H1 (cell line): ENCODE measurements at regions not wholly inside any gene's neighbourhood (a gene's known extent, or its start where the extent isn't known, plus 50 kb on each side); places are given as distances from the start of the nearest gene placed in this dataset.

Experiments used
- CTCF ChIA-PET: fragments of 300-600 bp; sonication (Branson Sonifier 250); formaldehyde crosslinking; loops from one replicate; lab custom pipeline; 2021; ENCODE audit not compliant: partially characterized antibody; lab: Charles Lee
- POLR2A ChIA-PET: fragments of 300-600 bp; sonication (Branson Sonifier 250); formaldehyde crosslinking; loops from one replicate; lab custom pipeline; 2021; ENCODE audit warnings: inconsistent platforms; ENCODE audit not compliant: partially characterized antibody; lab: Charles Lee
- DNase-seq, 2 experiments: peaks; one replicate each; pipeline versions ENCODE4 v3.0.0 to v3.0.0-alpha.2; 2010 to 2022; ENCODE audit warnings: low spot score in 2 of 2, low read depth in 1 of 2, mixed read lengths in 1 of 2
- FAIRE-seq: peaks from 2 replicates; lab custom pipeline; 2011; peaks lifted over from hg19 to GRCh38; lab: Jason Lieb, UNC
- H2AFZ ChIP-seq: 2 replicates; pipeline ENCODE4 v1.8.1; 2012; ENCODE audit warnings: low read length, inconsistent platforms
- H2AK5ac ChIP-seq: 2 replicates; pipeline ENCODE4 v1.6.1; 2013; ENCODE audit warnings: low read depth, low read length
- H2BK120ac ChIP-seq: replicated peaks from 2 replicates; pipeline ENCODE3; 2013; ENCODE audit warnings: low read depth, low read length, inconsistent platforms
- H2BK12ac ChIP-seq: 2 replicates; pipeline ENCODE4 v1.6.1; 2013; ENCODE audit warnings: low read depth, low read length
- H2BK15ac ChIP-seq: 2 replicates; pipeline ENCODE4 v1.6.1; 2013; ENCODE audit warnings: low read length
- H2BK20ac ChIP-seq: 2 replicates; pipeline ENCODE4 v1.6.1; 2013; ENCODE audit warnings: low read length
- H2BK5ac ChIP-seq: 2 replicates; pipeline ENCODE4 v1.6.1; 2013; ENCODE audit warnings: low read depth, low read length
- H3K14ac ChIP-seq: 2 replicates; pipeline ENCODE4 v1.6.1; 2013; ENCODE audit warnings: inconsistent platforms; ENCODE audit not compliant: insufficient read length
- H3K18ac ChIP-seq: 2 replicates; pipeline ENCODE4 v1.6.1; 2013; ENCODE audit warnings: low read length; ENCODE audit errors: extremely low read depth
- H3K23ac ChIP-seq: 2 replicates; pipeline ENCODE4 v1.6.1; 2013; ENCODE audit warnings: inconsistent platforms; ENCODE audit not compliant: insufficient read length
- H3K23me2 ChIP-seq: 2 replicates; pipeline ENCODE4 v1.6.1; 2013; ENCODE audit warnings: low read depth, low read length
- H3K27ac ChIP-seq: 2 replicates; pipeline ENCODE4 v1.6.1; 2011; ENCODE audit warnings: low read depth, low read length, inconsistent platforms
- H3K27me3 ChIP-seq, 4 experiments: replicated peaks in 1 of 4; 1 replicate in 1 of 4; 2 replicates in 3 of 4; pipeline versions ENCODE4 v1.6.1 to v1.8.1; 2011 to 2013; ENCODE audit warnings: low read length in 3 of 4, mild to moderate bottlenecking in 3 of 4, inconsistent platforms in 2 of 4, mixed read lengths in 2 of 4, moderate library complexity in 1 of 4; ENCODE audit not compliant: control insufficient read depth in 3 of 4, insufficient read depth in 3 of 4; ENCODE audit errors: extremely low read depth in 1 of 4
- H3K36me3 ChIP-seq, 4 experiments: 2 replicates each; pipeline versions ENCODE4 v1.6.1 to v1.8.1; 2011 to 2013; ENCODE audit warnings: mild to moderate bottlenecking in 4 of 4, low read length in 3 of 4, moderate library complexity in 2 of 4, control low read depth in 1 of 4, inconsistent platforms in 1 of 4; ENCODE audit not compliant: insufficient read depth in 4 of 4, control insufficient read depth in 2 of 4
- H3K4ac ChIP-seq: replicated peaks from 2 replicates; pipeline ENCODE3; 2013; ENCODE audit warnings: low read length, low read depth, mixed read lengths, inconsistent platforms; ENCODE audit not compliant: insufficient read length
- H3K4me1 ChIP-seq, 4 experiments: replicated peaks in 1 of 4; 1 replicate in 1 of 4; 2 replicates in 3 of 4; pipeline versions ENCODE4 v1.6.1 to v1.8.1; 2011 to 2013; ENCODE audit warnings: low read length in 3 of 4, inconsistent platforms in 2 of 4, mixed read lengths in 1 of 4; ENCODE audit not compliant: insufficient read depth in 4 of 4, control insufficient read depth in 3 of 4
- H3K4me2 ChIP-seq, 2 experiments: 2 replicates each; pipeline versions ENCODE4 v1.6.1 to v1.8.1; 2011 to 2013; ENCODE audit warnings: low read depth in 2 of 2, low read length in 2 of 2, control low read depth in 1 of 2, inconsistent platforms in 1 of 2, mild to moderate bottlenecking in 1 of 2; ENCODE audit not compliant: insufficient read depth in 1 of 2
- H3K4me3 ChIP-seq, 4 experiments: fragments of 200-600, 300-600 bp in 1 of 4; sonication (generic), shearing (Covaris generic), sonication (Bioruptor Twin) in 1 of 4; 2 replicates each; pipeline versions ENCODE4 v1.5.1 to v1.8.1; 2011 to 2016; ENCODE audit warnings: low read length in 4 of 4, low read depth in 3 of 4, control low read depth in 2 of 4, inconsistent platforms in 2 of 4, mild to moderate bottlenecking in 2 of 4, mixed read lengths in 1 of 4, moderate library complexity in 1 of 4; ENCODE audit not compliant: insufficient read depth in 2 of 4; ENCODE audit errors: extremely low read depth in 1 of 4
- H3K56ac ChIP-seq: replicated peaks from 2 replicates; pipeline ENCODE3; 2013; ENCODE audit warnings: low read depth, mild to moderate bottlenecking, mixed read lengths, low read length, inconsistent platforms; ENCODE audit not compliant: insufficient read length
- H3K79me1 ChIP-seq: 2 replicates; pipeline ENCODE4 v1.6.1; 2013; ENCODE audit warnings: low read depth, low read length, control low read depth
- H3K79me2 ChIP-seq, 2 experiments: 2 replicates each; pipeline versions ENCODE4 v1.6.1 to v1.8.1; 2012 to 2013; ENCODE audit warnings: low read length in 2 of 2, mild to moderate bottlenecking in 2 of 2, inconsistent platforms in 1 of 2; ENCODE audit not compliant: insufficient read depth in 2 of 2, control insufficient read depth in 1 of 2
- H3K9ac ChIP-seq, 4 experiments: replicated peaks in 1 of 4; 1 replicate in 1 of 4; 2 replicates in 3 of 4; pipeline versions ENCODE4 v1.6.1 to v1.8.1; 2011 to 2013; ENCODE audit warnings: low read depth in 3 of 4, low read length in 3 of 4, control low read depth in 2 of 4, mild to moderate bottlenecking in 2 of 4, moderate library complexity in 2 of 4, inconsistent platforms in 1 of 4; ENCODE audit errors: extremely low read depth in 1 of 4
- H3K9me3 ChIP-seq, 2 experiments: 2 replicates each; pipeline versions ENCODE4 v1.6.1 to v1.8.1; 2012 to 2013; ENCODE audit warnings: mild to moderate bottlenecking in 2 of 2, moderate library complexity in 2 of 2, control low read depth in 1 of 2, inconsistent platforms in 1 of 2, low read depth in 1 of 2, low read length in 1 of 2, mixed read lengths in 1 of 2; ENCODE audit not compliant: insufficient read depth in 2 of 2
- H4K20me1 ChIP-seq, 2 experiments: replicated peaks in 1 of 2; 2 replicates each; pipeline versions ENCODE3 to v1.8.1; 2011 to 2013; ENCODE audit warnings: inconsistent platforms in 2 of 2, low read length in 2 of 2, mild to moderate bottlenecking in 1 of 2; ENCODE audit not compliant: insufficient read depth in 2 of 2, control insufficient read depth in 1 of 2
- H4K5ac ChIP-seq: 2 replicates; pipeline ENCODE4 v1.6.1; 2013; ENCODE audit warnings: low read length, low read depth, mixed read lengths, inconsistent platforms; ENCODE audit not compliant: insufficient read length
- H4K8ac ChIP-seq: 2 replicates; pipeline ENCODE4 v1.8.0; 2013; ENCODE audit warnings: mild to moderate bottlenecking, moderate library complexity, low read length, inconsistent platforms; ENCODE audit not compliant: insufficient read depth; ENCODE audit errors: extremely low read depth
- H4K91ac ChIP-seq: replicated peaks from 2 replicates; pipeline ENCODE3; 2013; ENCODE audit warnings: low read length, mixed read lengths, inconsistent platforms; ENCODE audit not compliant: insufficient read length
- CHD7 ChIP-seq: fragments of 300-600 bp; sonication (generic); IDR thresholded peaks from 2 replicates; pipeline ENCODE4 v1.7.1; 2012; ENCODE audit warnings: low read length, moderate library complexity, mild to moderate bottlenecking, inconsistent platforms; ENCODE audit not compliant: insufficient replicate concordance
- WGBS, 2 experiments: shearing (Covaris generic) in 1 of 2; methylation state at CpG; one replicate each; pipeline versions ENCODE4 v1.1.6 to v1.1.7; 2013 to 2015; ENCODE audit warnings: low lambda C conversion rate in 2 of 2, mixed read lengths in 2 of 2, inconsistent platforms in 1 of 2, low coverage in 1 of 2, missing lambda C conversion rate in 1 of 2; ENCODE audit not compliant: insufficient replicate concordance in 2 of 2, insufficient coverage in 1 of 2, insufficient read length in 1 of 2; ENCODE audit errors: extremely low coverage in 1 of 2, missing lambda C conversion rate in 1 of 2; 5-methylcytosine and 5-hydroxymethylcytosine counted together

GRCh38 chr4:117907646-117908045, 126.6 kb upstream of the NDST3 start:
- no peak overlapping the region for H4K91ac ChIP-seq
- ChIA-PET POLR2A (no interaction called here), CTCF (no interaction called here)
- FAIRE-seq (no peak), DNase-seq (no peak)
- no peaks in the 10 kb centered on the region for H3K23me2 ChIP-seq
- H3K27me3 ChIP-seq, result no peaks in the 10 kb centered on the region
- no peaks in the 10 kb centered on the region for H3K79me2 ChIP-seq
- 95% methylated on average over 1 of the region's 1 CpG; no CpG with 5 or more reads in 1 of the 2 experiments for WGBS, 2 experiments
- no peaks in the 10 kb centered on the region for H3K9me3 ChIP-seq
- H2AFZ ChIP-seq, result no peak overlapping the region
- H3K14ac ChIP-seq, result no peak overlapping the region
- H3K36me3 ChIP-seq, result no peaks in the 10 kb centered on the region
- H4K8ac ChIP-seq, result no peak overlapping the region
- no peaks in the 10 kb centered on the region for H3K79me1 ChIP-seq
- no peak overlapping the region for H3K23ac ChIP-seq
- no peaks in the 10 kb centered on the region for H4K20me1 ChIP-seq
- no peak overlapping the region for H2AK5ac ChIP-seq
- no peak overlapping the region for H3K9ac ChIP-seq
- no peaks in the 10 kb centered on the region for H3K4me1 ChIP-seq
- H4K5ac ChIP-seq, result no peak overlapping the region
- H3K4ac ChIP-seq, result no peak overlapping the region
- no peak overlapping the region for H3K4me3 ChIP-seq
- no peak overlapping the region for H2BK120ac ChIP-seq
- H3K4me2 ChIP-seq, result no peak overlapping the region
- no peak overlapping the region for H2BK12ac ChIP-seq
- H3K18ac ChIP-seq, result no peak overlapping the region
- H2BK5ac ChIP-seq, result no peak overlapping the region
- no peak overlapping the region for H2BK15ac ChIP-seq
- H3K27ac ChIP-seq, result no peak overlapping the region
- H2BK20ac ChIP-seq, result no peak overlapping the region
- H3K56ac ChIP-seq, result no peak overlapping the region
- TF ChIP-seq CHD7, result no peak
